ENCODE measurements at regions not wholly inside any gene's neighbourhood (a gene's known extent, or its start where the extent isn't known, plus 50 kb on each side); places are given as distances from the start of the nearest gene placed in this dataset.

- in situ Hi-C loops (cut with MboI; ENCODE audit: low sequenced_read_pairs, unreplicated experiment): no loop called here
- no peak for DNase-seq (ENCODE audit: low spot score)
- TF ChIP-seq, protein P1, sequence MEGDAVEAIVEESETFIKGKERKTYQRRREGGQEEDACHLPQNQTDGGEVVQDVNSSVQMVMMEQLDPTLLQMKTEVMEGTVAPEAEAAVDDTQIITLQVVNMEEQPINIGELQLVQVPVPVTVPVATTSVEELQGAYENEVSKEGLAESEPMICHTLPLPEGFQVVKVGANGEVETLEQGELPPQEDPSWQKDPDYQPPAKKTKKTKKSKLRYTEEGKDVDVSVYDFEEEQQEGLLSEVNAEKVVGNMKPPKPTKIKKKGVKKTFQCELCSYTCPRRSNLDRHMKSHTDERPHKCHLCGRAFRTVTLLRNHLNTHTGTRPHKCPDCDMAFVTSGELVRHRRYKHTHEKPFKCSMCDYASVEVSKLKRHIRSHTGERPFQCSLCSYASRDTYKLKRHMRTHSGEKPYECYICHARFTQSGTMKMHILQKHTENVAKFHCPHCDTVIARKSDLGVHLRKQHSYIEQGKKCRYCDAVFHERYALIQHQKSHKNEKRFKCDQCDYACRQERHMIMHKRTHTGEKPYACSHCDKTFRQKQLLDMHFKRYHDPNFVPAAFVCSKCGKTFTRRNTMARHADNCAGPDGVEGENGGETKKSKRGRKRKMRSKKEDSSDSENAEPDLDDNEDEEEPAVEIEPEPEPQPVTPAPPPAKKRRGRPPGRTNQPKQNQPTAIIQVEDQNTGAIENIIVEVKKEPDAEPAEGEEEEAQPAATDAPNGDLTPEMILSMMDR (IDR thresholded peaks at IDR 0.05; ENCODE audit: borderline replicate concordance, control extremely low read depth, extremely low read depth, insufficient read depth, missing control alignments): no peak
Measured at GRCh38 chr2:16871411-16871810, 205.8 kb upstream of the CYRIA start.

- in situ Hi-C loops (cut with MboI; ENCODE audit: low sequenced_read_pairs, unreplicated experiment): no loop called here
- DNase-seq (ENCODE audit: low spot score): no peak
- TF ChIP-seq, protein P1 (IDR thresholded peaks at IDR 0.05; ENCODE audit: borderline replicate concordance, control extremely low read depth, extremely low read depth, insufficient read depth, missing control alignments): no peak
Measured at GRCh38 chr2:16870491-16871076, 204.9 kb upstream of the CYRIA start.

- TF ChIP-seq, protein P1 (IDR thresholded peaks at IDR 0.05; ENCODE audit: borderline replicate concordance, control extremely low read depth, extremely low read depth, insufficient read depth, missing control alignments): no peak
- DNase-seq (ENCODE audit: low spot score): no peak
- in situ Hi-C loops (cut with MboI; ENCODE audit: low sequenced_read_pairs, unreplicated experiment): no loop called here
Measured at GRCh38 chr2:16869711-16870110, 204.1 kb upstream of the CYRIA start.

DNA sequence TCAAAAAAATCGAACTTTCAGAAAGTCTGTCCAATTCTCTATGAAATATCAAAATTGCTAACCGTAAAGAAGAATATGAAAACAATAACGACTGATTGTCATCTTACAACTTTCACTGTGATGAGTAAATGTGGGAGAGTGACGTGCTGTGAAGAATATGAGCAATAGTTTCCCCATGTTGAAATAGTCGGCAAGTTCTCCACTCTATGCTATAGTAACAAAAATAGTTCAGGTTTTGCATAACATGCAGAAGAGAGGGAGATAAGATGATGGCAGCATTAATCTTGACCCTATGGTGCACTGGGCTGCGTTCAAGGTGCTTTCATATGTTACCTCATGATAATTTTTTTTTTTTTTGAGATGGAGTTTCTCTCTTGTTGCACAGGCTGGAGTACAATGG lies 196.8 kb upstream of the CYRIA start:
- TF ChIP-seq, protein P1 (IDR thresholded peaks at IDR 0.05; ENCODE audit: borderline replicate concordance, control extremely low read depth, extremely low read depth, insufficient read depth, missing control alignments): no peak
- DNase-seq (ENCODE audit: low spot score): no peak
- in situ Hi-C loops (cut with MboI; ENCODE audit: low sequenced_read_pairs, unreplicated experiment): no loop called here

- no peak for DNase-seq (ENCODE audit: low spot score)
- TF ChIP-seq, protein P1 (IDR thresholded peaks at IDR 0.05; ENCODE audit: borderline replicate concordance, control extremely low read depth, extremely low read depth, insufficient read depth, missing control alignments): no peak
- in situ Hi-C loops (cut with MboI; ENCODE audit: low sequenced_read_pairs, unreplicated experiment): no loop called here
Measured at GRCh38 chr2:16861530-16861929, 195.9 kb upstream of the CYRIA start.

DNA sequence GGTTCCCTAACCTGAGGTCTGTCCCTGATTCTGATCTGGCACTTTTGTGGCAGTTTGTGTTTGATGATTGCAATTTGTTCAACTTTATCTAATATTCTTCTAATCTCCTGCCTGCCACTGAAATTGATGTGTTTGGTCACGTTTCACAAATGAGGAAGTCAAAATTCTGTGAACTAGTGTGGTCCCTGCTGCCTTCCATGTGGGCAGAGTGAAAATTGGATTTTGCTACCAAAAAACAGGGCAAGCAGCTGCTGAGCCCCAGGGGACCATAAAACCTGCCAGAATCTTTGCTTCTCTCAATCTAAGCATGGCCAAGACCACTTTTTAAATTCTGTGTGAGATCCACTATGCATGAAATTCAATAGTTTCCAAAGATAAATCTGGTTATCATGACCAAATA lies 195.5 kb upstream of the CYRIA start:
- DNase-seq (ENCODE audit: low spot score): no peak
- in situ Hi-C loops (cut with MboI; ENCODE audit: low sequenced_read_pairs, unreplicated experiment): no loop called here
- TF ChIP-seq, protein P1 (IDR thresholded peaks at IDR 0.05; ENCODE audit: borderline replicate concordance, control extremely low read depth, extremely low read depth, insufficient read depth, missing control alignments): no peak

Measured in GM13976 (cell line).